ENCODE measurements at regions not wholly inside any gene's neighbourhood (a gene's known extent, or its start where the extent isn't known, plus 50 kb on each side); places are given as distances from the start of the nearest gene placed in this dataset.

DNA sequence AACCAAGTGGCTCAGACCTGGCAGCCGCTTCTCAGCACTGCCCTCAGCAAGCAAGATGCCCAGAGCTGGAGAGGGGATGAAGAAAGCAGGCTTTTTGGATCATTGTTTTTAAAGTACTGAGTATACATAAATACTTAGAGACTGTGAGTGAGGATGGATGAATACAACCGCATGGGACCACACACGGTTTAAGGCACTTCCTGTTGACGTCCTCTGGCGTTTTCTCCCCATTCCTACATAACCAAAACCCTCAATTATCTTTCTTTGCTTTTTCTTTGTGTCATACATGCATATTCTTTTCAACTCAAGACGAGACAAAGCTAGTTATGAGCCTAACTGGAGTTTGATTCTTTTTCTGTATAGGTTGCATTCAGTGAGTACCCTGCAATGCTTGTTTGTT, 198.4 kb downstream of the GALR1 start:
- no peak for DNase-seq

DNA sequence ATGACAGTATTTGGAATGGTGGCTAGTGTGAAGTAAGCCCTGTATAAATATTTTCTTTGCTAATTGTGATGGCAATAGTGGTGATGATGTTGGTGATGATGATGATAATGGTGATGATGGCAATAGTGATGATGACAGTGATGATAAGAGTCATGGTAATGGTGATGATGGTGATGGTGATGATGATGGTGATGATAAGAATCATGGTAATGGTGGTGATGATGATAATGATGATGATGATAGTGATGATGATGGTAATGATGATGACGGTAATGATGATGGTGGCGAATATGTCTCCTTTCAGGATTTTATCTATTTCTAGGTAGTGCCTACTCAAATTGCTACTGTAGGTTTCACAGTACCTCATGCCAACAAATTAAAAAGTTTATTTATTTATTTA, 205.4 kb downstream of the GALR1 start:
- no peak for DNase-seq

DNA sequence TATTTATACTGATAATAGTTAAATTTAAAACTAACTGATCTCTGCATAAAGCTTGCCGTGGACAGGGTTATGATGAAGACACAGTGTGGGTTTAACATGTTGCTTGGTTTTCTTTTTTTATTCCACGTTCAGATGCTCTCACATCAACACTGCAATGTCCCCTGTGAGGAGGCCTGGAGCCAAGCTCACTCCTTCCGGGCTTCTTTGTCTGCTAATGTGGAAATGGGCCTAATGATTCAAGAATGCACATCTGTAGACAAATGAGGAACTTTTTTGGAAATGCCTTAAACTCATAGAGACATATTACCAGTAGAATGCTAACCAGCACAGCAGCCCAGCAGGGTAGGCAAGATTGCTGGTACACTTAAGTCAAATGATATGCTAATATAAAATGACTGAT, 208.0 kb downstream of the GALR1 start:
- DNase-seq, result no peak

DNA sequence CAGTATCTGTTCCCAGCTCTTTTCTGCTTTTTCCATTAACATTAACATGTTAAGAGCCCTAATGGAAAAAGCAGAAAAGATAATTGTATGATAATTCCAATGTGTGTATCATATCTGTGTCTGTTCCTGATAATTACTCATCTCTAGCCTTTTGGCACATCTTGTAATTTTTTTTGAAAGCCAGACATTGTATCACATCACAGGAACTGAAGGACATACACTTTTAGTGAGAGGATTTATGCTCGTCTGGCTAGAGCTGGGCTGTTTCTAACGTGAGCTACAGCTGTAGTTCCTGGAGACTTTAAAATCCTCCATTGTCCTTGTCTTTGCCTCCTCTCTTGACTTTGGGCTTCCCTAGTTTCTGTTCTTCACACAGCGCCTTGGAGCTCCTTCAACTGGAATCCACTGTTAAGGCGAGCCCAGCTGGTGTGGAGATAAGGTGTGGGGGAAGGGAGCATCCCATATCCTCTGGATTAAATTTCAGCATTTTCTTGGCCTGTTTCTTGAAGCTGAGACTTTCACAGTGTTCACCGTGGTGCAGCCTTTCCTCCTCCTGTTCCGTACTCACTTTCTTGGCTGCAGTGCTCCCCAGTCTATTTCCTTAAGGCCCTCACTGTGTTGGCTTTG, 211.5 kb downstream of the GALR1 start:
- no peak for DNase-seq

DNA sequence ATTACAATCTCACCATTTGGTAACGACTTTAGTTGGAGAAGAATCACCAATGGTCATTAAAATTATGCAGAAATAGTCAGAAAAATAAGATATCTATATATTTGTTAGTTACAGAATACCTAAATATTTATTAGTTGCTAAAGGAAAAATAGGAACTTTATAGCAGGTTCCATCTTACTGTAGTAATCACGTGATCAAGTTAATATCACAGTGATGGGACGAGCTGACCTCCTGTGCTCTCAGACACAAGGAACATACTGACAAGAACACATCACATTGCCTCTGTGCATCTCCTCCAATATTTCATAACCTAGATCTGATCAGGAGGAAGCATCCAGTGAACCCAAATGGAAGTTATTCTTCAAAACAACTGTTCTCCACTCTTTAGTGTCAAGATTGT, 215.3 kb downstream of the GALR1 start:
- DNase-seq, result no peak

DNA sequence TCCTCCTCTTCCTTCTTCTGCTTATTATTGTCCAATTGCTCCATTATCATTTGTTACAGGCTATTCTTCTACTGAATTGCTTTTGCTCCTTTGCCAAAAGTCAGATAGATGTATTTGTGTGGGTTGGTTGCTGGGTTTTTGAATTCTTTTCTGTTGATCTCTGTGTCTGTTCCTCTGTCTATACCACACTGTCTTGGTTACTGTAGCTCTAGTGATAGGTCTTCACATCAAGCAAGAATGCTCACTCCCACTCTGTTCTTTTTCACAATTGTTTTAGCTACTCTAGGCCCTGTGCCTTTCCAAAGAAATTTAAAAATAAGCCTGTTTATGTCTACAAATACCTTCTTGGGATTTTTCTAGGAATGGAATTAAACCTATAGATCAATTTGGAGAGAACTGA, 217.2 kb downstream of the GALR1 start:
- no peak for DNase-seq

DNA sequence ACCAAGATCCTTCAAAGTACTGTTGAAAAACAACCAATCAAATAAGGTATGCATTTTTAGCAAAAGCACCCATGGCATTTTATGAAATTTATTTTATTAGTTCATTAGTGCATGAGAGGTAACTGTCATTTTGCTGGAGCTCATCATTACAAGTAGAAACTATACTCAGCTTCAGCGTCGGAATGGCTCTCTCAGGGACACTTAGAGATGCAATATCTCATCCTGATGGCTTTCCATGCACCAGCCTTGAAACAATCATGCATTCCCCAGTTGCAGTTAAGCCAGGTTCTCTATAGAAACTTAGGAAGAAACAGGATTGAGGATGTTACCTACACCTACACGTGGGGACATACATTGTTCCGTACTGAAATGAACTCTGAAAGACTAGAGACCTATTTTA, 219.5 kb downstream of the GALR1 start:
- no peak for DNase-seq

DNA sequence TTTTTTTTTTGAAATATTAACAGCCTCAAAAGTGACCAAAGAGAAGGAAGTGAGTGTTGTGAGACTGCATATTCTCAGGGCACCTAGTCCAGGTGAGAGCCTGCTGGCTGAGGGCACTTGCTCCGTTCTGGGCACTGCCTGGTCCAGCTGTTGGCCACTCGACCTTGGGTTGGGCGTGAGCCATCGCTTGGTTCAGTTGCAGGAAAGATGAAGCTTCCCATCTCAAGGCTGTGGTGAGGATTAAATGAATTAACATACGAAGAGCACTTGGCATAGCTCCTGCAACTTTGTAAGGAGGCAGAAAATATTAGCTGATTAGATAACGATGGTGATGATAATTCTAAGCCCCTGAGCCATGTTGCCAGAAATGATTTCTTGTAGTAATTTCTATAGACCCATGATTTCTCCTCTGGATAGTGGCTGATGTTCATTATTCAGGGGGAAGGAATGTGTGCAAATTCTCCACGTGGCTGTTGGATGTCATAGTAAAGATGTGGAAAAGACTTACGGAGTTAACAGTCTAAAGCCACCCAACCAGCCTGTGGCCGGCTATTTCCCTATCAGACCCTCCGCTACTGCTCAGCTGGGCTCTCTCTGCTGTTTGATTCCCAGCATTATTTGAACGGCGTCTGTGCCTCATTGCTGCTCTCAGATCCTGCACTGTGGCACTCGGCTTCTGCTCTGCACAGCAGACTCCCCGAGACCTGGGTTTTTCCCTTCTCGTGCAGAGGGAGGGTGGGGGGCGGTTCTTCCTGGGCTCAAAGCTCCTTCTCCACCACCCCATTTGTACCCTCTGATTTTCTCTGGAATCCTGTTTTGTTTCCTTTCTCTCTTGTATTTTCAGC, 221.1 kb downstream of the GALR1 start:
- DNase-seq, result no peak

DNA sequence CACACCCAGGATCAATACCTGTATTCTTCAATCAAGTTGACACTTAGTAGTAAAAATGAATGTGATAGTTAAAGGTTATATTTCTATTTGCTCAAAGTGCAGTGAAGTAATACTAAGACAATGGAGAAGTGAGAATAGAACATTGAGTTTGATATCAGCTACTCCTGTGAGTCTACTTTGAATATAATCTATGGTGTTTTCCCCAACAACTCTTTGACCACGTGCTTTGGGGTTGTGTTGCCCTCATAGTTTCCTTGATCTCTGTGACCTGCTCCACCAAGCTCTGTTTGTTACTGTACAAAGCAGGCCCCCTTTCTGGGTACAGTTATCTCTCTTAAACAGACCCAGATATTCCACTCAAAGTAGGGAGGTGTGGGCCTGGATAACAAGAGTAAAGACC, 222.9 kb downstream of the GALR1 start:
- no peak for DNase-seq

DNA sequence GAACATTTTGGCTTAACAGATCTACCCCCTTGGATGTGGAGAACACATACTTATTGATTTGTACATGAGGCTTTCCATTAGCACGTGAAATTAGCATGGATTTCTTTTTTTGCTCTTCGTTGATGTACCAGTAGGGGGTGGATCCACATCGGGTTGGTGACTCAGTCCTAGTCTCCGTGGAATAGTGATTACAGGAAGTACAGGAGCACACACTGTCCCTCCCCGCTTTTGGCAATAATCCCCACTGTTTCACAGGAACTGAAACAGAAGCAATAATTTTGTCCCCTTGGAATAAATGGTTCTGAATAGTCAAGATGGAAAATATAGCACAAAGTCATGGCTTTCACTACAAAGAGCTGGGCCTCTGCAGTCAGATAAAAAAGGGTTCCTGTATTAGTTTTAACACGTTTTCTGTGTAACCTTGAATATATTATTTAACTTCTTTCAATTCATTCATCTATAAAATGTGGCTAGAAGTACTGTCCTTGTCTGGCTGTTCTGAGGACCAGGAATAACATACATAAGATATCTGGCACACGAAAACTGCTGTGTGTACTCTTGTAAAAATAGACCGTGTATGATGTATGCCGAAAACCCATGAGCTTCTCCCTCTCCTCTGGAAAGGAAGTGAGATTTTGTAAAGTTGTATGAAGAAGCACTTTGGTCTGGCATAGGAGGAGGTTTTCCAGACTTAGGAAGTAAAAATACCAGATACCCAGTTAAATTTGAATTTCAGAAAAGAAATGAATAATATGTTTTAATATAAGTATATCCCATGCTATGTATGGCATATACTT, 229.2 kb downstream of the GALR1 start:
- no peak for DNase-seq

DNA sequence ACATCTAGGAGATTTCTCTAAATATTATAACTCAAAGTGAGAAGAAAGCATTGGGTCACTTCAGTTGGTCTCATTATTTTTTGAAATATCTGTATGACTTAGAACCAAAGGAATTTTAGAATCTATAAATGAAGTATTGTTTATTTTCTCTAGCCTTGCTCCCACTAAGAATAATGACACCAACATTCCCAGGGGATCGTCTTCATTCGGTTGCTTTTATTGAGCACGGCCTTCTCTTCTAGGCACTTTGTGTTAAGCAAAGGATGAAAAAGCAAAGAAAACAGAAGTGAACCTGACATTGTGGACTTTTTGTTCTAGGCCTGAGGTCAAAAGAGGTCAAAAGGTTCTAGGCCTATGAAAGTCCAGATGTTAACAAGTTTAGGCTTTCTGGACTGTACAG, 231.9 kb downstream of the GALR1 start:
- no peak for DNase-seq

DNA sequence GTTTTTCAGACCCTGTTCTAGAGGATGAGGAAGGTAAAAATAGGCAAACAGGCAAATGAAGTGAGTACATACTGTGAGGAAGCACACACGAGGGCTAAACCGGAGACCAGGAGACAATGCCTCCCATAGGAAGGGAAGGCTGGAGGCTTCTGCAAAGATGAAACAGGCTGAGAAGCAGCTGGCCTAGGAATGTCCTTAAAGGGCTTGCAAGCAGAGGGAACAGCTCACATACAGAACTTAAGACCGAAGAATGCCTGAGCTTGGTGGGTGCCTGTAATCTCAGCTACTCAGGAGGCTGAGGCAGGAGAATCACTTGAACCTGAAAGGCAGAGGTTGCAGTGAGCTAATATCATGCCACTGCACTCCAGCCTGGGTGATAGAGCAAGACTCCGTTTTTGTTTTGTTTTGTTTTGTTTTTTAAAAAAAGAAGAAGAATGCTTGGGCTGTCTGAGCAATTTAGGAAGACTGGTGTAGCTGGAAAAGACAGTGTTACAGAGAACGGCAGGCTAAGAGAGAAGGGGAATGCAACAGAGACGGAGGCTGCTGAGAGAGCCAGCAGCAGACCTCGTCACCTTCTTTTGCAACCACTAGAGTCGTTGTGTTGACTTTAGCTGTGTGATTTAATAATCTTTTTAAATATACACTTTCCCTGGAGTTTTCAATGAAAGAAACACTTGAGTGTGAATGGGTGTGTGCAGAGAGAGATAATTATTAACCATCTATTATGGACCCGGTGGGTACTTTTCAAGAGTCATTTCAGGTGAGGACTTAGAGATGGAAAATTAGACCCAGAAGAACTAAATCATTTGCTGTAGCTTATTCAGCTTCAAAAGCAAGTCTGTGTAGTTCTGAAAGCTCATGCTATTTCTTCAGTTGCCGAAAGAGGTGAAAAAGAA, 232.8 kb downstream of the GALR1 start:
- DNase-seq, result no peak

DNA sequence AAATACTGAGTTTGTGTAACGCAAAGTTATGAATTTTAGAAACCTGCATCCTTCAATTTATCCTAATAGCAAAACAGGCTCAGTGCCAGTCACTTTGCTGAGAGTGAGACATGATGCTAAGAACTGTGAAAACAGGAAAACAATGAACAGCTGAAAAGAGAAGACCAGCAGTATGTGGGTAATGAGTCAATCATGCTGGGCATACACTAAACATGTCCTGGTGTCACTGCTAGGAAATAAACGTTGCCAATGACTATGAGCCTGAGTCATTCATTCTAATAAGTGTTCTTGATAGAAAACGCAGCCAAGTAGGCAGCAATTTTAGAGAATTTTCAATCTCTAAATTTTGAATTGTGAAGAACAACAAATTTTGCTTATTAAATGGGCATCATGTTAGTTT, 237.3 kb downstream of the GALR1 start:
- no peak for DNase-seq

DNA sequence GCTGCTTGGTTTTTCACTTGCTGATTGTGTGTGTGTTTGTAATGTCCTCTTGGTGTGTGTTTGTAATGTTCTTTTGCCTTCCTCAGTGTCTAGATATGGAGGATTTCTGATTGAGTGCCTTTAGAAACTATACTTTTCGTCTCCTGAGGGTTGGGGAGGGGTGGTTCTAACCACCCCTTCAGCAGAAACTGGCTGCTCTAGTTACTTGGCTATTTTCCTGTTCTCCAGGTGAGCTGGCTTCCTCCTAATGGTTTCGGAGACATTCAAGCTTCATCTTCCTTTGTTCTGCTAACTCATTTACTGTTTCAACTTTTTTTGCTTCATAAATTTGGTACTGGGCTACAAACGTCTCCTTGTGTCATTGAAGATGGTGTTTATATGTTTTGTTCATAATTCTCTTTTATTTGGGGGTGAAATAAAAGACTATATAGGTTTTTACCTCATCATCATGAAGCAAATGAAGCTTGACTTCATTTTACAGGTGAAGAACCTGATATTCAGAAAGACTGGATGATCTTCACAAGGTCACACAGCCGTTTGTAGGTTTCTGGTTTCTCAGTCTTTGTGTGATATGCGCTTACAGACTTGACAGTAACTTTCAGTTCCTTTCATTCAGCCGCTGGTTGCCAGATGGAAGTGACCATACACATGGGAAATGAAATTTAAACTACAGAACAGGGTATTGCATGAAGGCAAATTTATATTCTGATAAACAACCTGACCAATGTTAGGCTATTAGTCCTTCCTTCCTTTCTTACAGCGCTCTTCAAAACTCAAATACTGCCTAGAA, 238.5 kb downstream of the GALR1 start:
- DNase-seq, result no peak

DNA sequence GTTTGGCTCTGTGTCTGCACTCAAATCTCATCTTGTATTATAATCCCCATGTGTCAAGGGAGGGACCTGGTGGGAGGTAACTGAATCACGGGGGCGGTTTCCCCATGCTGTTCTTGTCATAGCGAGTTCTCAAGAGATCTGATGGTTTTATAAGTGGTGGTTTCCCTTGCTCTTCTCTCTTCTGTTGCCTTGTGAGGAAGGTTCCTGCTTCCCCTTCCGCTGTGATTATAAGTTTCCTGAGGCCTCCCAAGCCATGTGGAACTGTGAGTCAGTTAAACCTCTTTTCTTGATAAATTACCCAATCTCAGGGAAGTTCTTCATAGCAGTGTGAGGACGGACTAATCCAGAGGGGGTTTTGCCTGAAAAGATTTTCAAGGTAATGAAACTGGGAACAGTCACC, 245.4 kb downstream of the GALR1 start:
- DNase-seq, result no peak

DNA sequence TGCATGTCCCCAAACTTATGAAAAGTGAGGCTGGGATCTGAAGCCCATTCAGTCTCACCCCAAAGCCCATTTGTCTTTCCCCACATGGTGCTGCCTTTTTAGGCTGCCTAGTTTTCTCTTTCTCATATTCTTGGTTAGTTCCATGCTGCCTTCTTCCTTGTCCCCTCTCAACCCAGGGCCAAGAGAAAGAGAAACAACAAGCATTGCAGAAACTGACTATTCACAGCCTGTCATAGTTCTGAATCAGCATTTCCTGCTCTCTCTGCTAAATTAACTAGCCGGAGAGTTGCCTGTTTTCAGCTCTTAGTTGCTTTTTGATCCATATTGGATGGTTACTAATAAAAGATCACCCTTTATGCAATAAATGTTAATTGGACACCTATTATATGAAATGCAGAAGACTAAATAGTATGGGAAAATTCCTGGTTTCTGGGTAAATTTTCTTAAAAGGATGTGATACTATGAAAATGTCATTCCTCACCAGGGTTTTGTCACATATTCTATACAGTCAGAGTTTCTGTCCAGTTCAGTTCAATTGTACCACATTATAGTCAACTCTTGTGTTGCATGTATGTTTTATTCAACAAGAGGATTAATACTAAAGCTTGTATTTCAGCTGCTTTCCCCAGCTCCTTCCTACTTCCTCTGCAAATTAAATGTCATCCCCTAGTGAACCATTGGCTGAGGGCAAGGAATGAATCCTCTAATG, 246.5 kb downstream of the GALR1 start:
- no peak for DNase-seq

DNA sequence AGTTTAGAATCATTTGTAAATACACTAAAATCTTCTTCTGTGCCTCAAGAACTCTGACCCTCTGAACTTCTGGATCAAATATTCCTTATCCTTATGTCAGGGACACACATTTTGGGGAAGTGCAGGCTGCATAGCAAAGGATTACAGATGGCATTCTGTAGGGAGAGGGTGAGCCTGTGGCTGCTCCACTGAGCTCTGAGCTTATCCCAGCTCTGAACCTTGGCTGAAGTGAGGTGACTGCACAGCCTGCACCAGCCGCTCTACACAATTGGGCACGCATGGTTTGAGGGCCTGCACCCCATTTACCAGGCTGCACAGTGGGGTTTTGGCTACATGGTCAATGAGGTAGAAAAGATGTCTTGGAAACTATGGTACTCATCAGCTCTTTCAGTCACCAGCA, 251.6 kb downstream of the GALR1 start:
- no peak for DNase-seq

DNA sequence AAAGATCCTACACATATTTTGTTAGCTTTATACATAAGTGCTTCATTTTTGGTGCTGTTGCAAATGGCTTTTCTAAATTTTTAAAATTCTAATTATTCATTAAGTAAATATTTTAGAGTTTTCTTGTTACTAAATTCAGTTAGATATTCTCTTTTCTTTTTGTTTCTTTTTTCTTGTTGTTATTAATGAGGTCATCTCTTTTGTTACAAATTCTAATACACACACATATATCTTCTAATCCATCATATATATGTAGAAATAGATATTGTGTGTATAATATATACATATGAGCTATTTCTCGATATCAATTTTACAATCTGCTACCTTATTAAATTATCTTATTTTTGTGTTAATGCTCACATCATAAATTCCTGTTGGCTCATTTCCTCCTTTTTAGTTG, 255.9 kb downstream of the GALR1 start:
- DNase-seq, result no peak

DNA sequence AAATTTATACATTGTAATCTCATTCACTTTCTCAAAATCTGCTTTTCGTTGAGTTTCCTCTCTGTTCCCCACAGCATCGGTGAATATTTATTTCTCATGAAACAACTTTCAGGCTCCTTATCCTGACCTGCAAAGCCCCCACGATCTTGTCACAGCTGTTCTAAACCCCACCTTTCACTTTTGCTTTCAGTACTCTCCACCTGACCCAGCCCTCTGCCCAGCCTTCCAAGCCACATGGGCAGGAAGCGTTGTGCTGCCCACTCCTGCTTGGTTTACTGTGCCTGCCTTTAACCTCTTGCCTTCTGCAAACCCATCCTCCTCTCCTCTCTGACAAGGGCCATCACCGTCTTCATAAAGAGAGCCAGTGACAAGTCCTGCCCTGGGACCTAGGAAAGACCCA, 262.5 kb downstream of the GALR1 start:
- no peak for DNase-seq

DNA sequence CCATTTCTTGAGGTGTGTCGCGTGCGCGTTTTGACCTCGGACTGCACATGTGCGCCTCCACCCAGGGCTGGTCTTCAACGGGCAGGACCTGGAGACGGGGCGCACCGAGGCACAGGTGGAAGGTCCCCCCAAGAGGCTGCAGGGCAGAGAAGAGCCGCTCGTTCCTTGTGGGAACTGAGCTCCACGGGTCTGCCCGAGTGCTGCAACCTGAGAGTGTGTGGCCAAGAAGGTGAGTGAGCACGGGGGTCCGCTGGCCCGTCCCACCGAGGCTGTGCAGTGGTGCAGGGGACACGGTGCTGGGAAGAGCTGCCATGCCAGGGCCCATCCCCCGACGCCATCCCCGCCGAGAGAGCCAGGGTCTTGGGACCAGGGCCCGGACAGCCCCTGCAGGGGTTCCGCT, 268.3 kb downstream of the GALR1 start:
- DNase-seq, result no peak

DNA sequence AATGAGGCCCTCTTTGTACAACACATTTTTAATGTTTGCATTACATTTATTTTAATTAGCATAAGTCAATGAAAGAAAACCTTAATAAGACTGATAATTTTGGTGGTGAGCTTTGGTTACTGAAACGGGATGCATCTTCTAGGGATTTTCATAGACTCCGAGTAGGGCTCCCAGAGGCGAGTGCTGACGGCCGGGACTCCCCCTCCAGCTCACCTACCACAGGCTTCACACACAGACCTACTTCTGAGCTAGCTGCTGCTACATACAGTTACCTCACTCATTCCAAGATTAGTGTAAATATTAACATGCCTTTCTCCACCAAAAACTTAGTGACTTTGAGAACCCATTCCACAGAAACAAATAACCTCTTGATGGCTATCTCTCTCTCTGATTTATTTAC, 271.1 kb downstream of the GALR1 start:
- DNase-seq, result no peak
